ENCODE measurements at regions not wholly inside any gene's neighbourhood (a gene's known extent, or its start where the extent isn't known, plus 50 kb on each side); places are given as distances from the start of the nearest gene placed in this dataset.

DNA sequence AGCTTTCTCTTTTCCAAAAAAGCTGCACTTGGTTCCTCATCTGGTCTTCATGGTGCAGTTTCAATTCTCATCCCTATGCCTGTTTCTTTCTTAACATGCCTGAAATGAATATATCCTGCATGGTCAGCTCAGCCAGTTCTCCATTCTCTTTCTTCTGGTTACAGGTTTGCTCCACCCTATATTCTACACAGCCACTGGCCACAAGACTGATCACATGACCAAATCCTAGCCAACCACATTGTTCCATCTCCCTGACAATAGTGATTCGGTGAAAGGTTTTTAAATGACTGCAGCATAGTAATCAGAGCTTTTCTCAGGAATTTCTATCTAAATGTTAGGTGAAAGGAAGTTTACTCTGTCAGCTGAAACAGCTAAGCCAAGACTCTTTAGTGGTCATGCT is 891.4 kb downstream of the METTL15 start:
- no peak overlapping the region for H3K4me3 ChIP-seq (replicated peaks in 1 of 2; ENCODE audit: low read depth in 2 of 2, low read length in 2 of 2)
- TF ChIP-seq, protein P1, sequence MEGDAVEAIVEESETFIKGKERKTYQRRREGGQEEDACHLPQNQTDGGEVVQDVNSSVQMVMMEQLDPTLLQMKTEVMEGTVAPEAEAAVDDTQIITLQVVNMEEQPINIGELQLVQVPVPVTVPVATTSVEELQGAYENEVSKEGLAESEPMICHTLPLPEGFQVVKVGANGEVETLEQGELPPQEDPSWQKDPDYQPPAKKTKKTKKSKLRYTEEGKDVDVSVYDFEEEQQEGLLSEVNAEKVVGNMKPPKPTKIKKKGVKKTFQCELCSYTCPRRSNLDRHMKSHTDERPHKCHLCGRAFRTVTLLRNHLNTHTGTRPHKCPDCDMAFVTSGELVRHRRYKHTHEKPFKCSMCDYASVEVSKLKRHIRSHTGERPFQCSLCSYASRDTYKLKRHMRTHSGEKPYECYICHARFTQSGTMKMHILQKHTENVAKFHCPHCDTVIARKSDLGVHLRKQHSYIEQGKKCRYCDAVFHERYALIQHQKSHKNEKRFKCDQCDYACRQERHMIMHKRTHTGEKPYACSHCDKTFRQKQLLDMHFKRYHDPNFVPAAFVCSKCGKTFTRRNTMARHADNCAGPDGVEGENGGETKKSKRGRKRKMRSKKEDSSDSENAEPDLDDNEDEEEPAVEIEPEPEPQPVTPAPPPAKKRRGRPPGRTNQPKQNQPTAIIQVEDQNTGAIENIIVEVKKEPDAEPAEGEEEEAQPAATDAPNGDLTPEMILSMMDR (IDR thresholded peaks at IDR 0.05; ENCODE audit: low read depth, low read length): no peak
- DNase-seq (ENCODE audit: low read depth in 2 of 2): no peak

DNA sequence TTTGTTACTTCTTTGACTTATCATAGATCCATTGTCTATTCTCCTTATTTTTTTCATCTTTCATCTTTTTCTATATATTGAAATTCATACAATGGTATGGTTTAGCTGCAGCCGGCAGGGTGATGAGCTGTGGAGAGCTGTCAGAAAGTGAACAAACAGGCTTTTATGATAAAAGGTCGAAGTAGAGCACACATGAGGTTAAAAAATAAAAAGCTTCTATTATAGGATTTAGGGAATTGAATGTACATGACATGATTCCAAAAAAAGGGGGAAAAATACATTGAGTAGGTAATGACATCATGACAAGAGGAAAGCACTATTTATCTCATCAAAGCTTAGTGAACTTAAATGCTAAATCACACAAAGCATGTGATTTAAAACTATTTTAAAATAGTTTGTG is 884.8 kb downstream of the METTL15 start:
- no peak for DNase-seq (ENCODE audit: low read depth in 2 of 2)
- H3K4me3 ChIP-seq (replicated peaks in 1 of 2; ENCODE audit: low read depth in 2 of 2, low read length in 2 of 2): no peak overlapping the region
- TF ChIP-seq, protein P1 (IDR thresholded peaks at IDR 0.05; ENCODE audit: low read depth, low read length): no peak

DNA sequence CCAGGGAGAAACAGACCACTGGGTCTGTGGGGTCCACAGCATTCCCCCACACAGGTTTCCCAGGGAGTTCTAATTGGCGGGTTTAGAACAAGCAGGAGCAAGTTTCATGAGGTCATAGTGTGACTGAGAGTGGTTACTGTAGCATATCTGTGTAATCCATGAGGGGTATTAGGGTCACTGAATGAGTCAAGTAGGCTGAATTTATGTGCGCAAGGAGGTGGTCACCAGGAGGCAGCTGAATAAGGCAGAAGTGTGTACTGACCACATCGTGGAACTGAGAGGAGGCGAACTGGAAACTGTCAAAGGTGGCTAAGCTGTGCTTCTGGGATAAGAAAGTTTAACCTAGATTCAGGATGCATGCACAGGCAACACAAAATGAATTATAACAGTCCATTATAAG is 876.0 kb downstream of the METTL15 start:
- DNase-seq (ENCODE audit: low read depth in 2 of 2): no peak
- TF ChIP-seq, protein P1 (IDR thresholded peaks at IDR 0.05; ENCODE audit: low read depth, low read length): no peak
- no peak overlapping the region for H3K4me3 ChIP-seq (replicated peaks in 1 of 2; ENCODE audit: low read depth in 2 of 2, low read length in 2 of 2)

DNA sequence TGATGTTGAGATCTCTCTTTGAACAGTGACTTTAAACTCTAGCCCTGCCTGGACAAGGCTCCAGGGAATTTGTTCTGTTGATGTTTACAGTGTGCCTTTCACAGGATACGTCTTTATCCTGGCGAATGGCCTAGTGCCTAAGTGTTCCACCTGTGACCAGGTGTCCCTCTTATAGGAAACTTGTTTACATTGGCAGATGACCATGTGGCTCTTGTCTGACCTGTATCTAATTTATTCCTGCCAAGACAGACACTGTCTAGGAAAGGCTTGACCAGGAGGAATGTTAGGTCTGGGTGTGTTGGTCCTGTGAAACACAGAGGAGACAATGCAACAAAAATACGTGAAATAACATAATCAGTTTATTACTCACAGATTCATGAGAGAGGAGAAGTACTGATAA is 875.6 kb downstream of the METTL15 start:
- TF ChIP-seq, protein P1 (IDR thresholded peaks at IDR 0.05; ENCODE audit: low read depth, low read length): no peak
- no peak overlapping the region for H3K4me3 ChIP-seq (replicated peaks in 1 of 2; ENCODE audit: low read depth in 2 of 2, low read length in 2 of 2)
- no peak for DNase-seq (ENCODE audit: low read depth in 2 of 2)

DNA sequence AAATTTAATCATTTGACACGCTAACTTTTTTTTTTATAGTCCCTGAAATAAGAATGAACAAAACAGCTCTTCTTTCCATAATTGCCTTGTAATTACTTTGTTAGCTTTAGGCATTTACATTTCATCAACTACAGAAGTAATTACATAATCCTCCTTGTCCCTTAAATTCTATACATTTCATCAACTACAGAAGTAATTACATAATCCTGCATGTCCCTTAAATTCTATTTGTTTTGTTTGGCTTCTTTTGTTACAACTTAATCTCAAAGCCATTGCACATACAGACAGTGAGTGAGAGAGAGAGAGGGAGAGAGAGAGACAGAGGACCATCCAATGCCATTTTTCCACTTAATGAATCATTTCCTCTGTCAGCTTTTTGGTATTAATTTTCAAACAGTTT is 873.2 kb downstream of the METTL15 start:
- peak; percentile 35 to 79 for DNase-seq (ENCODE audit: low read depth in 2 of 2)
- TF ChIP-seq, protein P1 (IDR thresholded peaks at IDR 0.05; ENCODE audit: low read depth, low read length): no peak

DNA sequence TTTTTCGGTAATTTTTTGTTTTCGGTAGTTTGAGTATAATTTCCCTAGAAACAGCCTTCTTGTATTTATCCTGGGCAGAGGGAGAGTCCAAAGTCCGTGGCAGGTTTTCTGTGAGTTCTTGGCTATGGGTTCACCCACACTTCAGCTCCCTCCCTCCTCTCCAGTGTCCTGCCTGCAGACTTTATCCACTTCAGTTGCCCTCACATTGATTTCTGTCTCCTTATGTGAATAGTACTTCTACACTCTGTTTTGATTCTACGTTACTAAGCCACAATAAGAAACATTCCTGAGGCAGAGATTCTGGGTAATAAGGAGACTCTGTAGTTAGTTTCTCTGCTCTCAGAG is 868.6 kb downstream of the METTL15 start:
- no peak for DNase-seq (ENCODE audit: low read depth in 2 of 2)
- H3K4me3 ChIP-seq (replicated peaks in 1 of 2; ENCODE audit: low read depth in 2 of 2, low read length in 2 of 2): no peak overlapping the region
- TF ChIP-seq, protein P1 (IDR thresholded peaks at IDR 0.05; ENCODE audit: low read depth, low read length): no peak

More for the DNA sequence above, 873.2 kb downstream of the METTL15 start:
- H3K4me3 ChIP-seq (replicated peaks in 1 of 2; ENCODE audit: low read depth in 2 of 2, low read length in 2 of 2): no peak overlapping the region

DNA sequence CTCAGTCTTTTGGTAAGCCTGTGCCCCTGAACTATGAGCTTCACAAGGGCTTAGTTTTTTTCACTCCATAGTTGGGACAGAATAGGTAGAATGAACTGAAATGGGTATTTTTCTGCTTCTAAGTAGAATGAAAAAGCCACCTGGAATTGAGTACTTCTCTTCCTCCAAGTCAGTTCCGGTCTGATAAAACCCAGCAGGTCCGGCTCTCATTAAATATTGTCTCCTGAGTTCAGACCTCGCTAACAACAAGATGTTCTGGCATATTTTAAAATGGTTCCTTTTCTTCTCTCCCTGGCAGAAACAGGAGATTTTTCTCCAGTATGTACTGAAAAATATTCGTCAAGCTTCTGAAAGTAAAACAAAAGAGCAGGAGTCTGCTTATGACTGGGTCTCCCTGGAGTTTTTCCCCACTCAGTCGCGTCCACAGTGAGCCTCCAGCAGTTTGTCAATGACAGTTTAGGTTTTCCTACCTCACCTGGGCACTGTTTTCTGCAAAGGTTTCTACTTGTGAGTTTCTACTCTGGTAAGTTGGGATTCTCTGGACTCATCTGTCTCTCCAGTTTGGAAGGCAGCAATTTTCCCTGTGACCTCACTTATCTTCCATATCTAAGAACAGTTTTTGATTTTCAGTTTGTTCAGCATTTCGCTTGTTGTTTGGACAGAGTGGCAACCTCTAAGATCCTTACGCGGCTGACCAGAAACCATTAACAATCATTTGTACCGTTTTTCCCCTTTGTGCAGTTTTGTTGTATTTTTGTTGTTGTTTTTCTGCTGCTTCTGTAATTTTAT is 868.0 kb downstream of the METTL15 start:
- TF ChIP-seq, protein P1 (IDR thresholded peaks at IDR 0.05; ENCODE audit: low read depth, low read length): no peak
- no peak for DNase-seq (ENCODE audit: low read depth in 2 of 2)

More for the DNA sequence above, 868.0 kb downstream of the METTL15 start:
- H3K4me3 ChIP-seq (replicated peaks in 1 of 2; ENCODE audit: low read depth in 2 of 2, low read length in 2 of 2): no peak overlapping the region
